Hindlimb muscle (tissue), 1 donor: ENCODE measurements at regions not wholly inside any gene's neighbourhood (a gene's known extent, or its start where the extent isn't known, plus 50 kb on each side); places are given as distances from the start of the nearest gene placed in this dataset.

Source experiments
- DNase-seq: peaks from one replicate; pipeline ENCODE4 v3.0.0-alpha.2; 2013

DNA sequence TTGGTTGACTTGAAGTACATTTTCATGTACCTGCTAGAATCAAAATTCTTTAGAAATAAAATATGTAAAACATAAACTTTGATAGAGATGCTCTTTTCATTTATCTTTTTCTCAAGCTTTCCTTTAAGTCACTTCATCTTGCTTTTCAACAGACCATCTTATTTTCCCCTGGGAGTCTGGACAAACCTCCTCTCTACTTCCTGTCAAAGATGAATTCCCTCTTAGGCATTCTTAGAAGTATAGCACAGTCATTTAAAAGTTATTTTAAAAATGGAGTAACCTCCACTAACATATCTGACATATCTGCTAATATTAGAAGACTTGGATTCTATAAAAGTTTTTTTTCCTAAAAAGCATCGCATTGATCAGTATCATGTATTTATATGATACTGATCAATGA, 84.8 kb upstream of the PAX6 start:
- no peak for DNase-seq

DNA sequence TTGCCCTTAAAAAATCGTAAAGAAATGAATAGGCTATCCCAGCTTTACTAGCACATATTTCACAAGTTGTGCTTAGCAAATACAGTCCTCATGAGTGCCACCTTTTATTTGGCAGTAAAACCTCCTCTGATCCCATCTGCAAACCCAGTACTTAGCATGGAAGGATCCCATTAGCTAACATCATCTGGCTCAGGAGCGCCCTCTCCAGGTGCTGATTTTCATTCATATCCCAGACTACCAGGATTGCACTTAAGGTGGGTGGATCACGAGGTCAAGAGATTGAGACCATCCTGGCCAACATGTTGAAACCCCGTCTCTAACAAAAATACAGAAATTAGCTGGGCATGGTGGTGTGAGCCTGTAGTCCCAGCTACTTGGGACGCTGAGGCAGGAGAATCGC, 76.1 kb upstream of the PAX6 start:
- no peak for DNase-seq

DNA sequence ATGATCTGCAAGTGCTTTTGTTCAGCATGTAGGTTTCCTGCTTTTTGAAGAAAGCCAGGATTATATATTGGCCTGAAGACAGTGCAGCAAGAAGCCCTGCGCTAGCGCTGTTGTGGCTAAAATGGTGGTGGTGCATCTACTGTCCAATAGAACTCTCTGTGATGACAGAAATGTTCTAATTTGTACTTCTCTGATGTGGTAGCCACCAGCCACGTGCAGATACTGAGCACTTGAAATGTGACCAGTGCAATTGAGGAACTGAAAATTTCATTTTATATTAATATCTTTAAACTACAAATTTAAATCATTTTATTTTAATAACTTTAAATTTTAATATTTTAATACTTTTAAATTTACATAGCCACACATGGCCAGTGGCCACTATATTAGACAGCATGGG, 73.0 kb upstream of the PAX6 start:
- DNase-seq, result no peak

DNA sequence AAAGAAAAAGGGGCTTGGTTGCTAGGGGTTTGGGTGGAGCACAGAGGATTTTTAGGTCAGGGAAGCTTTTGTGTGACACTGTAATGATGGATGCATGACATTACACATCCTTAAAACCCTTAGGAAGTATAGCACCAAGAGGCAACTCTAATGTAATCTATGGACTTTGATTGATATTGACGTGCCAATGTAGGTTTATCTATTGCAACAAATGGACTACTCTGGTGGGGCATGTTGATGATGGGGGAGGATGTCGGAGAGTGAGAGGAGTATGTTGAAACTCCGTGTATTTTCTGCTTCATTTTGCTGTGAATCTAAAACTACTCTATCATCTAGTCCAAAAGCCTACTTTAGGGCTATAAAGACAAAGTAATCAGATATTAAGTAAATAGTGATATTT, 72.3 kb upstream of the PAX6 start:
- no peak for DNase-seq

DNA sequence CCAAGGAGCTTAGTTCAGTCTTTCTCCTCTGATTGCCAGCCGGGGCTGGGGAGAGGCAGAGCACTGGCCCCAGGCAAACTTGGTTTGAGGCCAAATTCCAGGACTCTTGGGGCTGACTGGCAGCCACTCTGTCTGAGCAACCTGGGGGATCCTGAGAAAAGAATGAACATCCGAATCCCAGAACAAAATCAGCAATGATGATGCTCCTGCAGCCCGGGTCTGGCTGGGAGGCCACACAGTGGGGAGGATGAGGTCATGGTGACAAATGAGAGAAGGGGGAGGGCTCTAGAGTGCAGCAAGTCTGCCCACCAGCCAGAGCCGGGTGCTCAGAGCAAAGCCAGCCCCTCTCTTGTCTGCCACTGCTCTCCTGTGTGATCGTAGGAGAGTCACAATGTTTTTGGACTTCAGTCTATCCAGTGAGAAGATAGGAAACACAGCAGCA, 71.8 kb upstream of the PAX6 start:
- no peak for DNase-seq

DNA sequence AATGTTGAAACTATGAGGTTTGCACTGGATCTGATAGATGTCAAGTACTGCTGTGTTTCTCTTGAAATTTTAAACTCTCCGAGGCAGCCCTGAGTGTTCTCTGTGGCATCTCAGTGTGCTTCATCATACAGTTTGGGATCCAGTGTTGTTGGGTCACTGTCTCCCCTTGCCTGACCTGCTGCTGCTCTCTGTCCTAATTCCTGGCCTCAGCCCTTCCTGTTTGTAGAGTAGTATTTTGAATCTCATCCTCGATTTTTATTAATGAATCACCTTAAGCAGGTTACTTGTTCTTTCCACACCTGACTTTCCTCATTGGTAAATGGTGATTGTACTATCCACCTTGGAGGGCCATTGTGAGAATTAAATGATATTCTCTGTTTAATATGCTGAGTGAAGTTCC, 70.7 kb upstream of the PAX6 start:
- no peak for DNase-seq

DNA sequence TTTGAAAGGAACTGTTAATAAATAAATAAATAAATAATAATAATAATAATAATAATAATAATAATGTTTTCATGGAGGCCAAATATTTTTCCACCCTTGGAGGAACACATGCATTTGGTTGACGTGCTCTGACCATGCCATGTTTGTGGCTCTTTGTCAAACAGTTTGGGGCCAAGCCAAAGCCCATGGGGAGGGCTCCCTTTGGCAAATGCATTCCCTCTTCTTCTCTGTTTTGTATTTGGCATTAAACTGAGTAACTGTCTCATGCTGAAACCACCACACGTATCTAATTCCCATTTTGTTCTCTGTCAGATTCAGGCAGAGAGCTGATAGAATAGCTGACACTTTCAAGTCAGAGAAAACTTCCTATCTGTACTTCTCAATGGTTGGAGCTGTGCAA, 68.6 kb upstream of the PAX6 start:
- DNase-seq, result no peak

DNA sequence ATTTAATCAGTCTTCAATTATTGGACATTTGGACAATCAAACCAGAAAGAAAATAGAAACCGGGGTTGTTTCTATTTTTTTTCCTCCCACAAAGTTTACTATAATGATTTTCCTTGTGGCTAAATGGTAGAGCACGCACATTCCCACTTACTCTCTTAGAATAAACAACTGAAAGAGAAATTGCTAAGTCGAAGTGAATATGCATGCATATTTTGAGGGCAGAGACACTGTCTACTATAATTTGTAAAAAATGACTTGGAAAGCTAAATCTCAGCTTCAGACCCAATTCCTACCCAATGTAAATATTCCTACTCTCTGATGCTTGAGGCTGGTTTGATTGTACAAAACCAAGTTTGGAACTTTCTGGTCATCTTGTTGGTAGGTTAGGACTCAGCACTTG, 66.7 kb upstream of the PAX6 start:
- no peak for DNase-seq

DNA sequence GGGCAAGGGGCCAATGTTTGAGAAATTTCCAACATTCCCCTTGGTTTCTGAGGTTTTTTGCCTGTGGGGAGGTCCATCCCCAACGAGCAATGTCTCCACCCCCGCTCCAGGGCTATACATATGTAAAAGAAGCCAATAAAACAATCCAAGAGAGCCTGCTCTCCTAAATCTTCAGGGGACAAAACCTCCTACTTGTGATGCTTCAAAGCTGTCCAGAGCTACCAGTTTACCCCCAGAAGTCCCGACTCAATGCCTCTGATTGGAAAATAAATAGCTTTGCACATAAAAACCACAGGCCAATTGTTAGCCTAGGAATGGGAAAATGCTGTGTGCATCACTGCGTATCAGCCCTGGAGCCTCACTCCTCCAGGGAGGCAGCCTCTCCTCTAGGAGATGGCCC, 66.0 kb upstream of the PAX6 start:
- DNase-seq, result no peak

DNA sequence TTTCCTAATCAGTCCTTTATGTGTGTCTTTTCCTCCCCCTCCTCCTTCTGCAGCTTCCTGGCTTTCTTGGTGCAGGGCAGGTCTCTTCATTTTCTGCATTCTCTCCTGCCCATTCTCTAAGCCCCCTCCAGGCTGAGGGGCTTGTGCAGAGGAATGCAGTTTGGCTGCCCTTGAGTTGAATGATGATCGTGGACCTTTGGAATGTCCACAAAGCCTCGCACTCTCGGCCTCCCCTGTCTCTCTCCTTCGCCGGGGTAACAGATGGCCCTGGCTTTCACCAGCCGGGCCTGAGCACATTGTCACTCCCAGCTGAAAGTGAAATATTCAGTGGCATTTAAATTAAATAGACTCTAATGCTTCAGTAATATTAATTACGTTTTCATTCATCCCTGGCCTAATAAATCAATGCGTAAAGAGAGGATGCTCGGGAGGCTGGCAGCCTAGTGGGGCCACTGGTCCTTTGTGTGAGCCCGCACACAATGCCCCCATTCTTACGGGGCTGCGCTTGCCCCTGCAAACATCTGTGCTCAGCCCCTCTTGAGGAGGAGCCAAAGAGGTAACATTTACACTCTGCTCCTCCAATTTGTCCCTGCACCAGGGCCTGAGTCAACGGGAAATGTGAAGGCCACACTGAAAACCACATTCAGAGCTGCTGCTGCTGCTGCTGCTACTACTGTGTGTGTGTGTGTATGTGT, 64.9 kb upstream of the PAX6 start:
- no peak for DNase-seq

DNA sequence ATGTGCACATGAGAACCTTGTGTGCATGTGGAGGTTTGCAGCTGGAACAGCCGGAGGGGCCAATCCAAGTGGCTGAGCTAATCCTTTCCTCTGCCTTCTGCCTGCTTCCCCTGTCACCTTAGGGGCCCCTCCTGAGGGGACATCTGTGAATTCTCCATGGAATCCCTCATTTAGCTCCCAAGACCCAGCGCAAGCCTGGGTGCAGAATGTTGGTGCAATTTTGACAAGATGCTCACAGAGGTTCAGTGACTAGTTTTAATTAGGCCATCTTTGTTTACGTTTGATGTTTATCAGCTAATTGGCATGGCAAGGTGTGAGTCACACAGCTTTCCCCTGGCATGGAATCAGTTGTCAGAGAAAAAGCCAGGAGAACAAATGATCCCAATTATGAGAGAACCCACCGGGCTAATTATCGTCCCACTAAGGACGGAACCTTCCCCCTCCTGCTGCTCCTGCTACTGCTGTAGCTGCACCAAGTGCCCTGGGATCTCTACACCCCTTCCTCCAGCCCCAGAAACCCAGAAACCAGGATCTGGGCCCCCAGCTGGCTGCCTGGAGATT, 63.6 kb upstream of the PAX6 start:
- DNase-seq, result no peak

DNA sequence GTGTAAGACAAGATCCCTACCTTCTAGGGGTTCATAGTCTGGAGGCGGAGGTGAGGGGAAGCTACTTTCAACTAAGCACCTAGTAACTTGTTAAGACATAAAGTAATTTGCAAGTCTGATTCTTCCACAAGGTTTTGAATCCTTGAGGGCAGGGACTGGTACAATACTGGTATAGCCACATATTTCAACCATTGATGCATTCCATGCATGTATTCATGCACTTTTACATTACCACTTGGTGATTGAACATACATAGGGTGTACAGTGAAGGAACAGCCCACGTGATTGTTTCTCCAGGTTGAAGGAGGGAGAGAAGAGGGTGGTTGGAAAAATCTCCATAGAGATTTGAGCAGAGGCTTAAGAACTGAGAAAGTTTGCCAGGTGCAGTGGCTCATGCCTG, 62.0 kb upstream of the PAX6 start:
- no peak for DNase-seq

DNA sequence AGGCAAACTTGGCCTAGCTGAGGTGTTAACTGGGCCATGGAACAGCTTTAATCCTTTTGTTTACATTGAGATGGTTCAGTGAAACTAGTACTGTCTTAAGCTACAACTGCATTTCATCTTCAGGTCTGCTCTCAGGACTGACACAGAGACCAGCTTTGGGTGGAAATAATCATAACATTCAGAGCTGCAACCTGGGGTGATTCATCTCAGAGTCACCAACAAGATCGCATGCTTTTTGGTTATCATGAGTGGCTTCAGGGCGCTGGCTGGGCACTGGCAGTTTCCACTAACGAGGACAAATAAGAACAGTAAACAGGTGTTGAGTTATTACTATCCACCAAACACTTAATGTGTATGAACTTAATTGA, 60.9 kb upstream of the PAX6 start:
- DNase-seq, result no peak

DNA sequence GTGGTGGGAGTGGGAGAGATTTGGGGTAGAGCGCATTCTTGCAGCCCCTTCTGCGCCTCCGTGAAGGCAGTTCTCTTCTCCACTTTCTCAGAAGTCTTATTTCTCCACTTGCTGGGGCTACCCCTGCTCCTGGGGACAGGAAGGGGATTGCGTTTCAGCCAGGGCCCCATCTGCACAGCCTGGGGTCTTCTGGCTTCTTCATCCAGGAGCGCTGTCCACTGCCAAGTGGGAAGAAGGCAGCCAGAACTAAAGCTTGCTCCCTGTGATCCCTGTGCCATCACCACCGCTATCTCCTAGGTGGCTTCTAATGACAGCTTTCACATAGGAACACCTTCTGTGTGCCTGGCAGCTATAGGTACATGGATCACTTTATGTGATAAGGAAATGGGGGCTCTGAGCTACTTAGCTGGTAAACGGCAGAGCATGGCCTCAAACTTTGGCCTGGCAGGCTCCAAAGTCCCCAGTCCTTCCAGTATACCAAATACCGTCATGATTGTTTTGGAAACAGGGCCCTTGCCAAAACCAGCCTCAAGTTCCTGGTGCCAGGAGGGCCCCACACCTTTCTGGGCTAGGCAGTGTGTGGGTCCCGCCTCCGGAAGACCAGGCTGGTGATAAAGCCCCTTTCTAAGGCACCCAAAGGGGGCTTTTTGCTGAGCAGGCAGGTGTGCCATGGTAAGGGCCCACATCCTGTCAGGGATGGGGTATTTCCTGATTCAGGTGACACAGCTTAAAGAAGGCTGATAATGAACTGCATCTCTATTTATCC, 60.4 kb upstream of the PAX6 start:
- no peak for DNase-seq

DNA sequence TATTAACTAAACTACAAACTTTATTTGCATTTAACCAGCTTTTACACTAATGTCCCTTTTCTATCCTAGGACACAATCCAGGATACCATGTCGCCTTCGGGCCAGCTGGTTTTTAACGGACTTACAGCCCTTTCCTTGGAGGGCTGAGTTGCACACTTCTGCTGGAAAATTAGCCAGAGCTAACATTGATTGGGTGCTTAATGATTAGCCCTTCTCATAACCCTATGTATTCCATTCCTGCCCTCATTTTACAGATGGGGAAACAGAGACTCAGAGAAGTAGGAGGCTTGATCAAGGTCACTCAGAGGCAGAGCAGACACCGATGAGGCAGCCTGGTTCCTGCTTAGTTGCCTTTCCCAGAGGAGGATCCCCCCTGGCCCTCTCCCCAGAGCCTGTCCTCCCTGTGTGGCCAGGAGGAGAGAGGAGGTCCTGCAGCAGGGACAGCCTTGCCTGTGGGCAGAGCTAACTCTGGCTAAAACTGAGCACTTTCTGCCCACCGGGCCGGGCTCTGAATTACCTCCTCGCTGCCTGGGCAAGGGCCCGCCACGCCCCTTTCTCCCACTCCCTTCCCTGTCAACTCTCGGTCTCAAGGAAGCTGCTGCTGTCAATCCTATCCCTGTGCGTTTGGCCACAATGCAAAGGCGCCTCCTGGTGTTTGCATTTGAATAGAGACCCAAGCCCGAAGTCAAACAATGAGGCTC, 59.6 kb upstream of the PAX6 start:
- peak; percentile 32 for DNase-seq

DNA sequence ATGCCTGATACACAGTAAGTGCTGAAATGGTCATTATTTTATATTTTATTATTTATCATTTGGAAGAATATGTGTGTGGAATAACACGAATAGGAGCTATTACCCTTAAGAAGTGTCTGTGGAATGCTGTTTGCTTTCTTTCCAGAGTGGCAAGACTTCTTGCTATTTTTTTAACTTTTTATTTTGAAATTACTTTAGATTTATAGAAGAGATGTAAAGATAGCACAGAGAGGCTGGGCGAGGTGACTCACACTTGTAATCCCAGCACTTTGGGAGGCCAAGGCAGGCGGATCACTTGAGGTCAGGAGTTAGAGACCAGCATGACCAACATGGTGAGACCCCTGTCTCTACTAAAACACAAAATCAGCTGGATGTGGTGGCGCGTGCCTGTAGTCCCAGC, 58.9 kb upstream of the PAX6 start:
- no peak for DNase-seq

DNA sequence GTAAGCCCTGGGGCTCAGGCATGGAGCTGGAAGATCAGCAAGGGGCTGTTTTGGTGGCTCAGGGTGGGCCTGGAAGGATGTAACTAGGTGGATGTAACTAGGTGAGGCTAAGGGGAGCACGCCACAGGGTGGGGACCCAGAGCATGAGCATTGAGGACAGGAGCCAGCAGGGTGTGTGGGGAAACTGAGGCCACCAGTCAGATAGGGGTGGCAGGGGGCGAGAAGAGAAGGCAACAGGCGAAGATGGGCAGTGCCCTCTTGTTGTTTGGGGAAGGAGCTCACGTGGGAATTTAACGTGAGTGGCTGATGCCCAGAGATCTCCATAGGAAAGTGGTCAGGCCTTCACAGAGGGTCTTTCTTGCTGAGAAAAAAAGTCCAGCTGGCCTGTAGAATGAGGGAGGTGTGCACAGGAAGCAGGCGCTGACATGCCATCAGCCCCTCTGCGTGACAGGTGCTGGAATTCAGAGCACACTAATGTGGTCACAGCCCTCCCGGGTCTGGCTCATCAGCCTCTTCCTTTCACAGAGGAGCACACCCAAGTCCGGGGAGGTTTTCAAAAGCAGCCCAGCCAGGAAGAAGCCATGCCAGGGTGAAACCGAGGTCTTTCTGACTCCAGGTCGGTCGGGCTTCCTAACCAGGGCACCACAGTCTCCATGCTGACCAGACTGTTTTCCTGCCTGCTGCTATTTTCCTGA, 54.6 kb upstream of the PAX6 start:
- no peak for DNase-seq

DNA sequence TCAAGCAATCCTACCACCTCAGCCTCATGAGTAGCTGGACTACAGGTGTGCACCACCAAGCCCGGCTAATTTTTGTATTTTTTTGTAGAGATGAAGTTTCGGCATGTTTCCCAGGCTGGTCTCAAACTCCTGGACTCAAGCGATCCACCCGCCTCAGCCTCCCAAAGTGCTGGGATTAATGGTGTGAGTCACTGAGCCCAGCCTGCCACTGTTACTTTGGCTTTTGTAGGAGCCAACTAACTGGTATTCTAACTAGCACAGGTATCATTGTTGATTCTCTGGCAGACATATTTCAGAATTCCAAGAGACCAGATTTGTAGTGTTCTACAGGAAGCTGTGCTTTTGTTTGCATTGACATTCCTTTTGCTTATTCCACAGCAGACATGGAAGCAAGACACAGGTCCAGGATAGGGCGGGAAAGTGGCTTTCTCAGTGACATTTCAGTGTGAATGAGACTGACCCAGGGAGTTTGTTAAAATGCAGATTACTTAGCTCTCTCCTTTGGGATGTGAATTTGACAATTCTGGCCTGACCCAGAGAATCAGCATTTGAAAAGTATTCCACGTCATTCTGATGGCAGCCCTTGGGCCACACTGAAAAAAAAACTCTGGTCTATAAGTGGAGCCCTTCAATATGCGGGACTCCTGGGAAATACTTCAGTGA, 52.2 kb upstream of the PAX6 start:
- no peak for DNase-seq

DNA sequence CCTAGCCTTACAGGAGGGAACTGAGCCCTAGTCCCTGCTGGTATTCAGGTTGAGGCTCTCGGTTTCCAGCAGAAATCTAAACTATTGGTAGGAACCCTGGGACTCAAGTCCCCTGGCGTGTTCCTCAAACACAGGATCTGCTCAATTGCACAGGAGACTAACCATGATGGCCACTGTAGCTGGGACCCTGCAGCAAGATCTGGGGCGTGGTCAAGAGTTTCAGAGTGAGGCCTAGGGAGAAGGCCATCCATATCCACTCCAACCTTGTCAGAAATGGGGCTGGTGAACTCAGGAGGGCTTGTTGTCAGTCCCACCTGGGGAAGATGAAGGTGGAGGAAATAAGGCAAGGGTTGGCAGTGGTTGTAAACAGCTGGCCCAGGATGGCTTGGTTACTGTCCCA, 49.9 kb upstream of the PAX6 start:
- DNase-seq, result no peak
